ENCODE measurements at regions not wholly inside any gene's neighbourhood (a gene's known extent, or its start where the extent isn't known, plus 50 kb on each side); places are given as distances from the start of the nearest gene placed in this dataset.

DNA sequence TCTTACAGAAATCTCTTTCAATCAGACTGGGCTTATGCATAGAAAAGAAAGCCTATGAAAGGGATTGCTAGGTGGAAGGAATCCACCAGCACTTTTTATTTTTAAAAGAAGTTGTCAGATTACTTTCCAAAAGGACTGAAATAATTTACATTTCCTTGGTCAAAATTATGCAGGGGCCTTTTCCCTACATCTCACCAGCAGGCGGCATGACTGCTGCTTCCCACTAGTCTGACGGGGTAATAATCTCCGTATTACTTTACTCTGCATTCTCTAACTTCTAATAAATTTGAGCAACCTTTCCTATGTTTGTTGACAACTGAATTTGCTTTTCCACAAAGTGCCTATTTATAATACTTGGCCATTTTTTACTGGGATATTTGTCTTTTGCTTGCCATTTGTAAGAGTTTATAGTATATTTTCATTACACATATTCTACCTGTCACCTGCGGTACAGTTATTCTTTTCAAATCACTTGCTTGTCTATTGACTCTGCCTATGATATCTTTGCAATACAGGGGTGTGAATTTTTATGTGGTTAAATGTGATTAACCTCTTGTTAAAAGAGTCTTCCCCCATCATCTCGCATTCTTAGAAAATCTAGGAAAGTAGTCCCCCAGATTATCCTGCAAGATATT, 51.9 kb upstream of the USP47 start:
- no peak overlapping the region for H3K4me3 ChIP-seq (ENCODE audit: low read depth, low read length)
- TF ChIP-seq, protein P1, sequence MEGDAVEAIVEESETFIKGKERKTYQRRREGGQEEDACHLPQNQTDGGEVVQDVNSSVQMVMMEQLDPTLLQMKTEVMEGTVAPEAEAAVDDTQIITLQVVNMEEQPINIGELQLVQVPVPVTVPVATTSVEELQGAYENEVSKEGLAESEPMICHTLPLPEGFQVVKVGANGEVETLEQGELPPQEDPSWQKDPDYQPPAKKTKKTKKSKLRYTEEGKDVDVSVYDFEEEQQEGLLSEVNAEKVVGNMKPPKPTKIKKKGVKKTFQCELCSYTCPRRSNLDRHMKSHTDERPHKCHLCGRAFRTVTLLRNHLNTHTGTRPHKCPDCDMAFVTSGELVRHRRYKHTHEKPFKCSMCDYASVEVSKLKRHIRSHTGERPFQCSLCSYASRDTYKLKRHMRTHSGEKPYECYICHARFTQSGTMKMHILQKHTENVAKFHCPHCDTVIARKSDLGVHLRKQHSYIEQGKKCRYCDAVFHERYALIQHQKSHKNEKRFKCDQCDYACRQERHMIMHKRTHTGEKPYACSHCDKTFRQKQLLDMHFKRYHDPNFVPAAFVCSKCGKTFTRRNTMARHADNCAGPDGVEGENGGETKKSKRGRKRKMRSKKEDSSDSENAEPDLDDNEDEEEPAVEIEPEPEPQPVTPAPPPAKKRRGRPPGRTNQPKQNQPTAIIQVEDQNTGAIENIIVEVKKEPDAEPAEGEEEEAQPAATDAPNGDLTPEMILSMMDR (IDR thresholded peaks at IDR 0.05; ENCODE audit: insufficient read depth, low read depth, low read length), result peak; percentile 73
- DNase-seq (ENCODE audit: low read depth), result no peak

- no peak overlapping the region for H3K4me3 ChIP-seq (ENCODE audit: low read depth, low read length)
- TF ChIP-seq, protein P1 (IDR thresholded peaks at IDR 0.05; ENCODE audit: insufficient read depth, low read depth, low read length), result no peak
- no peak for DNase-seq (ENCODE audit: low read depth)
These were observed 53.6 kb upstream of the USP47 start for GRCh38 chr11:11788063-11788710.

- no peak overlapping the region for H3K4me3 ChIP-seq (ENCODE audit: low read depth, low read length)
- DNase-seq (ENCODE audit: low read depth), result peak; percentile 76
- TF ChIP-seq, protein P1 (IDR thresholded peaks at IDR 0.05; ENCODE audit: insufficient read depth, low read depth, low read length), result peak; percentile 86
These were observed 54.3 kb upstream of the USP47 start for GRCh38 chr11:11787305-11788062.

DNA sequence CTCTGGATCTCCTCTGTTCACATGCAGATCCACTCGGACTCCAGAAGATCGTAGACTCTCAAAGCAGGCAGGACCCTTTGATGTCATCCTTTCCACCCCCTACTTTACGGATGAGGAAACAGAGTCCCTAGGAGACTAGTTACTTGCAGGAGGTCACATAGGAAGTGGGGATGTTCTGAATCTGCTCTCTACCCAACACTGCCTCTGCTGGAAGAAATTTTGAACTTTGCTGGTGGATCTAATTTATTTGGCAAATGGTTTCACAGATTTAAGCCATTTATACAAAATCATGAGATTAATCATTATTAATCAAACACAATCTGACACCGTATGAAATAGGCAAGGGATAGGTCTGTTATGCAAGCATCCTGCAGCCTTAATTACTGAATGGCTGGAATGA, 55.0 kb upstream of the USP47 start:
- peak; percentile 33 for DNase-seq (ENCODE audit: low read depth)
- no peak overlapping the region for H3K4me3 ChIP-seq (ENCODE audit: low read depth, low read length)
- TF ChIP-seq, protein P1 (IDR thresholded peaks at IDR 0.05; ENCODE audit: insufficient read depth, low read depth, low read length), result peak; percentile 60

GRCh38 chr11:11786234-11786633, 55.5 kb upstream of the USP47 start:
- TF ChIP-seq, protein P1 (IDR thresholded peaks at IDR 0.05; ENCODE audit: insufficient read depth, low read depth, low read length), result no peak
- peak; percentile 3 for DNase-seq (ENCODE audit: low read depth)
- no peak overlapping the region for H3K4me3 ChIP-seq (ENCODE audit: low read depth, low read length)

DNA sequence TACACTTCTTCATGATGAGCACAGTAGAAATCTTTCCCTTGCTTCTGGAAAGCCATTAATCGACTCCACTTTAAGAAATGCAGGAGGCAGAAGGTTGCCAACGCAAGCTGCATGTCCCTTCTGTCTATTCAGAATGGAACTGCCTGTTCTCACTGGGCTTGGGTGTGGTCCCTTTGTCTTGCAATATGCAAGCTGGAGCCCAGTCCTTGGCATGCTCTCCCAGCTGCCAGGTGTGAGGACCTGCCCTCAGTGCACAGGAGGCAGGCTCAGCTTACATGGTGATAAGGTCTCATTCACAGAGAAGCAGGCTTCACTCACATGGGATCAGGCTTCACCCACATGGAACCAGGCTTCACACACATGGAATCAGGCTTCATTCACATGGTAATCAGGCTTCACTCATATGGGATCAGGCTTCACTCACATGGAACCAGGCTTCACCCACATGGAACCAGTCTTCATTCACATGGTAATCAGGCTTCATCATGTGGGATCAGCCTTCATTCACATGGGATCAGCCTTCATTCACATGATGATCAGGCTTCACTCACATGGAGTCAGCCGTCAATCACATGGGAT, 59.2 kb upstream of the USP47 start:
- TF ChIP-seq, protein P1 (IDR thresholded peaks at IDR 0.05; ENCODE audit: insufficient read depth, low read depth, low read length), result no peak
- H3K4me3 ChIP-seq (ENCODE audit: low read depth, low read length), result no peak overlapping the region
- DNase-seq (ENCODE audit: low read depth), result no peak

All from fibroblast of villous mesenchyme (primary cell).